GM13977 (cell line): ENCODE measurements at regions not wholly inside any gene's neighbourhood (a gene's known extent, or its start where the extent isn't known, plus 50 kb on each side); places are given as distances from the start of the nearest gene placed in this dataset.

Experiments used
- DNase-seq: peaks from one replicate; pipeline ENCODE4 v3.0.0; 2012; ENCODE audit warnings: low spot score
- in situ Hi-C: fragments of 300-500 bp; cut with MboI; formaldehyde crosslinking; loops from one replicate; pipeline ENCODE4 v1.12.0; 2022; ENCODE audit warnings: low sequenced_read_pairs, low pct_unique_long_range_greater_than_20kb, mixed read lengths, inconsistent platforms; ENCODE audit not compliant: unreplicated experiment
- TF ChIP-seq, protein P1 (sequence below): IDR thresholded peaks from 2 replicates; pipeline ENCODE4 v1.5.1; 2012; ENCODE audit warnings: mild to moderate bottlenecking, control low read depth; ENCODE audit not compliant: insufficient read depth; ENCODE audit errors: extremely low read depth, missing control alignments

DNA sequence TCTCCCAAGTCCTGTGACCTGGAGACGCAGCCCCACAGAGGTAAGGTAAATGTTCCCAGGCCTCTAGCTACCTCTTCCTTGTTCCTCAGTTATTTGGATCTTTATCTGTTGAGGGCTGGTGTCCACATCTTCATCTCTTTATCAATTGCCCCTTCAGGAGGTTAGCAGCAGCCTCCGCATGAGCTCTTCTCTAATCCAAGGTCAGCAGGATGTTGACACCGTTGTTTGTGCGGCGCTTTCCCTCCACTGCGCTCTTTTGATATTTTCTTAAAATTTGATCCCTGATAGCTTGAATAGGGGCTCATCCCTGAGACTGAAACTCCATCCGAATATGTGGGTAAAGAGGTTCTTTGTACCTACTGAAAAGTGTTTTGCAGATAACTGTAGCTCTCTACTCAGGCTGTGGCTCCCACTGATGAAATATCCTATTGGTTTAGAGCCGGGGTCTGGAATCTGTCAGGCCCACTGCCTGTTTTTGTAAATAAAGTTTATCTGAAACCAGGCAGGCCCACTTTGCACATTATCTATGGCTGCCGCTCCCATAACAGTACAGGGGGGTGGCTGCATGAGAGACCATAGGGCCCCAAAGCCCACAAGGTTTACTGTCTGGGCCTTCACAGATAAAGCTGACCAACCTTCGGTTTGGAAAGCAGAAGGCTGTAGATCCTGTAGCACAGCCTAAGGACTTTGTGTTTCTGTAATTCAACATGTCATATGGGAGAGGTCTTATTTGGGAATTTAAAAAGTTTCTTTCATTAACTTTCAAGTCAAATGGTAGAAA lies 362.6 kb downstream of the QKI start:
- DNase-seq, result no peak
- TF ChIP-seq, protein P1, sequence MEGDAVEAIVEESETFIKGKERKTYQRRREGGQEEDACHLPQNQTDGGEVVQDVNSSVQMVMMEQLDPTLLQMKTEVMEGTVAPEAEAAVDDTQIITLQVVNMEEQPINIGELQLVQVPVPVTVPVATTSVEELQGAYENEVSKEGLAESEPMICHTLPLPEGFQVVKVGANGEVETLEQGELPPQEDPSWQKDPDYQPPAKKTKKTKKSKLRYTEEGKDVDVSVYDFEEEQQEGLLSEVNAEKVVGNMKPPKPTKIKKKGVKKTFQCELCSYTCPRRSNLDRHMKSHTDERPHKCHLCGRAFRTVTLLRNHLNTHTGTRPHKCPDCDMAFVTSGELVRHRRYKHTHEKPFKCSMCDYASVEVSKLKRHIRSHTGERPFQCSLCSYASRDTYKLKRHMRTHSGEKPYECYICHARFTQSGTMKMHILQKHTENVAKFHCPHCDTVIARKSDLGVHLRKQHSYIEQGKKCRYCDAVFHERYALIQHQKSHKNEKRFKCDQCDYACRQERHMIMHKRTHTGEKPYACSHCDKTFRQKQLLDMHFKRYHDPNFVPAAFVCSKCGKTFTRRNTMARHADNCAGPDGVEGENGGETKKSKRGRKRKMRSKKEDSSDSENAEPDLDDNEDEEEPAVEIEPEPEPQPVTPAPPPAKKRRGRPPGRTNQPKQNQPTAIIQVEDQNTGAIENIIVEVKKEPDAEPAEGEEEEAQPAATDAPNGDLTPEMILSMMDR, result no peak
- in situ Hi-C loops, result no loop called here

DNA sequence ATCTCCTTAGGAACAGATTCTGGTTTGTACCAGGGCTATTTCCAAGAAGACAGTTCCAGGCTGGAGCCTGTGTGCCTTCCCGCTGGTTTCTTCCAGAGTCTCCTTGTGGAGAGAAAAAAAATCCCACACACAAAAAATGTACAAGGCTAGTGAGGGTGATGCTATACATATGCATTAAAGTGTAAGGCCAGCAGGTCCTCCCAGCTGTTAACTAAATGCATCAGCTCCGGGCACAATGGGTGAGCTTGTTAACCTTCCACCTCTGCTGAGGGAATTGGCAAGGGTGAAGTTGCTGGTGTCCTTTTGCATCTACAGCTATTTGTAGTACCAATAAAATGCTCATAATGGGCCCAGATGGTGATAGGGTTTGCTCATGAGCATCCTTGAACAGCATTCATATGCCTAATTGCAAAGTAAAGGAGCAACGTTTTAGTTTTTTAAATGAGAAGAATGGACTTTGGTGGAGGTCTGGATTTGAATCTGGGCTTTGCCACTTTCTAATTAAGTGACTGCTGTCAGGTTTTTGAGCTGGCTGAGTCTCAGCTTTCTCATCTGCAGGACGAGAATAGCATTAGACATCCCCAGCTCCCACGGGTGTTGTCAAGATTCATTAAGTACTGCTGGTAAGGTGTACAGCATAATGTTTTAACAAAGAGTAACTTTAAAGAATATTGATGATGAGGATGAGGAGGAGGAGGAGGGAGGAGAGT lies 361.8 kb downstream of the QKI start:
- no peak for DNase-seq
- in situ Hi-C loops, result no loop called here
- TF ChIP-seq, protein P1, result no peak

DNA sequence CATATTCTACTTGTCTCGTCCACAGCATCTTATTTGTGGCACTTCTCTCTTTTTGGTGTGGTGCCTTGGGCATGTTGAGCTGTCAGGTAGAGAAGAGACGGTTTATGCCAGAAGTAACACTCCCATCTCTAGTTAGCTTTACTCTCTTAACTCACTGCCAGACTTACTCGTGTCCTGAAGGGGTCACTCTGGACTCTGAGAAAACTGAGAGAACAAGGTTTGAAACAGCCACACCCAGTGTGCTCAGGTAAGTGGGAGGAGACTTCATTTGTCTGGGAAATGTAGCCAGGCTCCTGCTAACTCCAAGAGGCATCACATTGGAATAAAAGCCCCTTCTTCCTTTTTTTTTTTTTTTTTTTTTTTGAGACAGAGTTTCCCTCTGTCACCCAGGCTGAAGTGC lies 360.8 kb downstream of the QKI start:
- TF ChIP-seq, protein P1, result no peak
- DNase-seq, result no peak
- in situ Hi-C loops, result no loop called here

DNA sequence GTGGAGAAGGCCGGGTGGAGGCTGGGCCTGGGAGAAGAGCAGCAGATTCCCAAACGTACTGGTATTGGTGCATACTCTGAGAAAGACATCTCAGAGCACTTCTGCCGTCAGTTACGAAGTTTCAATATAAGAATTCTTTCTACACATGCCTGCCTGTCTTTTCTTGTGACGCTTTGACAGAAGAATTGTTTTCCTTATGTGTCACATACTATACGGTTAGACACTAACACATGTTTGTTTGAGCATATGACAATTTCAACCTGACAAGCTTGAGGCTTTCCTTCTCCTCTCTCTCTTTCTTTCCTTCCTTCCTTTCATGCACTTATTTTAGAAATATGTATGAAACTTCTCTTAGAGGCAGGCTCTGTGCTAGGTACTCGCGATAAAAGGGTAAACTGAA lies 360.0 kb downstream of the QKI start:
- DNase-seq, result no peak
- TF ChIP-seq, protein P1, result no peak
- in situ Hi-C loops, result no loop called here

DNA sequence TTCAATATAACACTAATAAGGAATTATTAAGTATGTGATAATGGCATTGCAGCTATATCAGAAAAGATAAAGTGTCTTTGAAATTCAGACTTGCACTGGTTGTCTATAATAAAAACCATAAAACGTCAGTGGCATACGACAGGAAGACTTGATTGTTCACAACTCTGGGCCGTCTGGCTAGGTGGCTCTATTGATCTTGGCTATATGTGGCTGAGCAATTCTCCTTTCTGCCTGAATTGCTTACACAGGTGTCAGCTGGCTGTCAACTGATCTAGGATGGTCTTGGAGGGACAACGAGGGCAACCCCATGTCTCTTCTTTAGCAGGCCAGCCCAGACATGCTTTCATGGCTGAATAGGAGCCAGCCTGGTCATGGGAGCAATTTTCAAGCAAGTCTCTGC lies 359.1 kb downstream of the QKI start:
- DNase-seq, result no peak
- in situ Hi-C loops, result no loop called here
- TF ChIP-seq, protein P1, result no peak

DNA sequence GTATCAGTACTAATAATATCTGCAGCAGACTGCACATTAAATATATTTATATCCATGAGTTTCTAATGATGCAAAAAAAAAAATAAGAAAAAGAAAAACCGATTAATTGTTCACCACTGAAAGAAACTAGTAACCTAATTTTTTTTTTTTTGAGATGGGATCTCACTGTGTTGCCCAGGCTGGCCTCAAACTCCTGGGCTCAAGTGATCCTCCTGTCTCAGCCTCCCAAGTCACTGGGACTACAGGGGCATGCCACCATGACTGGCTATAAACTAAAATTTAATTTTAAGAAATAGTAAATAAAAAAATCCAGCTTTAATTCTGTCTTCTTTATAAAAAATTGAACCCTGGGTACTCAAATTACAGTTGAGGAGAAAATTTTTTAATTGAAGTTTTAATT lies 358.2 kb downstream of the QKI start:
- in situ Hi-C loops, result no loop called here
- no peak for DNase-seq
- TF ChIP-seq, protein P1, result no peak
